H1 (cell line): ENCODE measurements at regions not wholly inside any gene's neighbourhood (a gene's known extent, or its start where the extent isn't known, plus 50 kb on each side); places are given as distances from the start of the nearest gene placed in this dataset.
"Not testable (repeated sequence)": the region's sequence is repeated elsewhere in the genome, so short reads cannot be mapped to it uniquely, and the experiment has no call there.

Source experiments
- EGR1 ChIP-seq: IDR thresholded peaks from 2 replicates; pipeline ENCODE4 v1.6.1; 2011; ENCODE audit warnings: low read depth, low read length, borderline replicate concordance
- EP300 ChIP-seq, 2 experiments: IDR thresholded peaks; 1 replicate in 1 of 2; 2 replicates in 1 of 2; pipeline ENCODE4 v1.6.1; 2011 to 2012; ENCODE audit warnings: low read depth in 2 of 2, low read length in 2 of 2, mild to moderate bottlenecking in 2 of 2, borderline replicate concordance in 1 of 2, inconsistent platforms in 1 of 2, moderate library complexity in 1 of 2
- MAX ChIP-seq: IDR thresholded peaks from 2 replicates; pipeline ENCODE4 v1.6.1; 2012; ENCODE audit warnings: inconsistent platforms
- TAF1 ChIP-seq: IDR thresholded peaks from 2 replicates; pipeline ENCODE4 v1.6.1; 2011; ENCODE audit warnings: mild to moderate bottlenecking, low read depth, low read length
- TF ChIP-seq, protein P1 (sequence below), 3 experiments: IDR thresholded peaks; 1 replicate in 2 of 3; 2 replicates in 1 of 3; pipeline versions ENCODE4 v1.5.1 to v1.6.1; 2011; ENCODE audit warnings: low read length in 3 of 3, mild to moderate bottlenecking in 3 of 3, inconsistent platforms in 2 of 3, low read depth in 1 of 3, moderate library complexity in 1 of 3; ENCODE audit not compliant: insufficient read depth in 1 of 3; ENCODE audit errors: control extremely low read depth in 1 of 3

DNA sequence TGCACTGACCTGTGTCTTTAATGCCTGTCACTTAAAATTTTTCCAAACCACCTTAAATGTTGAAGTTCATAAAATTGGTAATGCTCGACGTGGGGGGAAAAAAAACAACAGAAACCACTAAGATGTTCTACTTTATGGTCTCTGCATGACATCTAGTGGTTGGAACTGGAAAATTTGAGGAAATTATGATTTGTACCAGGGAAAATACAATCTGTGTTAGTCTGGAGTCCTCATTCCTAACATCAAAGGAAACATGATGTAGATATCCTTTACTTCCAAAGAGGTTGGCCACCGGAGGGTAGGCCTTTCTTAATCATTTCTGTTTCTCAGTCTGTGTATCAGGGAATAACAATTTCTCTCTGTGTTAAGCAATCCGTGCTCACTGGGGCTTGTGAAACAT lies 941.0 kb downstream of the LTN1 start:
- TF ChIP-seq, protein P1, sequence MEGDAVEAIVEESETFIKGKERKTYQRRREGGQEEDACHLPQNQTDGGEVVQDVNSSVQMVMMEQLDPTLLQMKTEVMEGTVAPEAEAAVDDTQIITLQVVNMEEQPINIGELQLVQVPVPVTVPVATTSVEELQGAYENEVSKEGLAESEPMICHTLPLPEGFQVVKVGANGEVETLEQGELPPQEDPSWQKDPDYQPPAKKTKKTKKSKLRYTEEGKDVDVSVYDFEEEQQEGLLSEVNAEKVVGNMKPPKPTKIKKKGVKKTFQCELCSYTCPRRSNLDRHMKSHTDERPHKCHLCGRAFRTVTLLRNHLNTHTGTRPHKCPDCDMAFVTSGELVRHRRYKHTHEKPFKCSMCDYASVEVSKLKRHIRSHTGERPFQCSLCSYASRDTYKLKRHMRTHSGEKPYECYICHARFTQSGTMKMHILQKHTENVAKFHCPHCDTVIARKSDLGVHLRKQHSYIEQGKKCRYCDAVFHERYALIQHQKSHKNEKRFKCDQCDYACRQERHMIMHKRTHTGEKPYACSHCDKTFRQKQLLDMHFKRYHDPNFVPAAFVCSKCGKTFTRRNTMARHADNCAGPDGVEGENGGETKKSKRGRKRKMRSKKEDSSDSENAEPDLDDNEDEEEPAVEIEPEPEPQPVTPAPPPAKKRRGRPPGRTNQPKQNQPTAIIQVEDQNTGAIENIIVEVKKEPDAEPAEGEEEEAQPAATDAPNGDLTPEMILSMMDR (IDR thresholded peaks at IDR 0.05; ENCODE audit: control extremely low read depth in 1 of 3, insufficient read depth in 1 of 3, low read depth in 1 of 3, low read length in 3 of 3): peak in 2 of 3 experiments; percentile 11 to 28; a peak in 2 of 4 replicates
- not testable (repeated sequence) for TF ChIP-seq EGR1; TAF1; EP300 (IDR thresholded peaks at IDR 0.05; ENCODE audit: borderline replicate concordance in 1 of 2, low read depth in 2 of 2, low read length in 2 of 2); MAX
